Right atrium auricular region (tissue), 2 donors: ENCODE measurements at regions not wholly inside any gene's neighbourhood (a gene's known extent, or its start where the extent isn't known, plus 50 kb on each side); places are given as distances from the start of the nearest gene placed in this dataset.

Experiments used
- DNase-seq: peaks from one replicate; pipeline ENCODE4 v3.0.0-alpha.2; 2019; ENCODE audit warnings: low spot score
- H3K27ac ChIP-seq, 2 donors: fragments of 200-600 bp; sonication (generic); 1 replicate in 1 of 2; 2 replicates in 1 of 2; pipeline ENCODE4 v1.5.1; 2016 to 2019
- H3K27me3 ChIP-seq, 2 donors: fragments of 200-600 bp; sonication (generic); one replicate each; pipeline versions ENCODE4 v1.5.1 to v1.6.0; 2017 to 2019
- H3K36me3 ChIP-seq: fragments of 200-600 bp; sonication (generic); one replicate; pipeline ENCODE4 v1.5.1; 2016
- H3K4me1 ChIP-seq, 2 donors: fragments of 200-600 bp; sonication (generic); one replicate each; pipeline versions ENCODE4 v1.5.1 to v1.6.0; 2017 to 2019
- H3K4me3 ChIP-seq, 2 donors: fragments of 200-600 bp; sonication (generic); 1 replicate in 1 of 2; 2 replicates in 1 of 2; pipeline ENCODE4 v1.5.1; 2017 to 2019; ENCODE audit warnings: mild to moderate bottlenecking in 1 of 2, moderate library complexity in 1 of 2
- H3K9me3 ChIP-seq, 2 donors: fragments of 200-600 bp; sonication (generic); one replicate each; pipeline ENCODE4 v1.5.1; 2019
- TF ChIP-seq, protein P1 (sequence below), 2 donors: fragments of 200-600 bp; sonication (generic); IDR thresholded peaks; one replicate each; pipeline ENCODE4 v1.5.1; 2019; ENCODE audit warnings: antibody characterized with exemption in 2 of 2

DNA sequence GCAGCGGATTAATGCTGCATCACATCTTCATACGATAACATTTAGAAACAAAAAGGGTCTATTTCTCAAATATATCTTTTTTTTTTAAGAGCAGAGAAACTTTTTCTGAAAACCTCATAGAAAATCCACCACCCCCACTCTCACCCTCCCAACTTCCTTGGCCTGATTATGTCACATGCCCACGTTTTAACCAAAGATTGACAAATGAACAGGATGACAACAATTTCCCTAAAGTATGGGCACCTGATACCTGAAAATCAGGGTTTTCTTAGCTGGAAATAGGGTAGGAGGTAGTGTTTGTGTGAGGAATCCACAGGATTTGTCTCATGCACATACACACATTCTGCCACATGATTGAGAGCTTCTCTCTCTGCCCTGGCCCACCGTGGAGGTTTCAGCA lies 74.7 kb upstream of the MDM1 start:
- TF ChIP-seq, protein P1, sequence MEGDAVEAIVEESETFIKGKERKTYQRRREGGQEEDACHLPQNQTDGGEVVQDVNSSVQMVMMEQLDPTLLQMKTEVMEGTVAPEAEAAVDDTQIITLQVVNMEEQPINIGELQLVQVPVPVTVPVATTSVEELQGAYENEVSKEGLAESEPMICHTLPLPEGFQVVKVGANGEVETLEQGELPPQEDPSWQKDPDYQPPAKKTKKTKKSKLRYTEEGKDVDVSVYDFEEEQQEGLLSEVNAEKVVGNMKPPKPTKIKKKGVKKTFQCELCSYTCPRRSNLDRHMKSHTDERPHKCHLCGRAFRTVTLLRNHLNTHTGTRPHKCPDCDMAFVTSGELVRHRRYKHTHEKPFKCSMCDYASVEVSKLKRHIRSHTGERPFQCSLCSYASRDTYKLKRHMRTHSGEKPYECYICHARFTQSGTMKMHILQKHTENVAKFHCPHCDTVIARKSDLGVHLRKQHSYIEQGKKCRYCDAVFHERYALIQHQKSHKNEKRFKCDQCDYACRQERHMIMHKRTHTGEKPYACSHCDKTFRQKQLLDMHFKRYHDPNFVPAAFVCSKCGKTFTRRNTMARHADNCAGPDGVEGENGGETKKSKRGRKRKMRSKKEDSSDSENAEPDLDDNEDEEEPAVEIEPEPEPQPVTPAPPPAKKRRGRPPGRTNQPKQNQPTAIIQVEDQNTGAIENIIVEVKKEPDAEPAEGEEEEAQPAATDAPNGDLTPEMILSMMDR (IDR thresholded peaks at IDR 0.05) = no peak
- DNase-seq = no peak
- Histone ChIP-seq H3K27me3 (no peaks in the 10 kb centered on the region), H3K27ac (peak overlapping the region in 1 of 2 donors; percentile 87), H3K4me3 (no peak overlapping the region), H3K4me1 (peaks cover 0 to 26% of the 10 kb centered on the region in 2 donors), H3K9me3 (no peaks in the 10 kb centered on the region), H3K36me3 (no peaks in the 10 kb centered on the region)

GRCh38 chr12:68410018-68410660 lies 78.0 kb upstream of the MDM1 start:
- H3K36me3 ChIP-seq = no peaks in the 10 kb centered on the region
- H3K4me1 ChIP-seq = peaks cover 0 to 20% of the 10 kb centered on the region in 2 donors
- H3K27me3 ChIP-seq = no peaks in the 10 kb centered on the region
- no peaks in the 10 kb centered on the region for H3K9me3 ChIP-seq
- DNase-seq = no peak
- no peak overlapping the region for H3K27ac ChIP-seq
- TF ChIP-seq, protein P1 (IDR thresholded peaks at IDR 0.05) = no peak
- H3K4me3 ChIP-seq = no peak overlapping the region

DNA sequence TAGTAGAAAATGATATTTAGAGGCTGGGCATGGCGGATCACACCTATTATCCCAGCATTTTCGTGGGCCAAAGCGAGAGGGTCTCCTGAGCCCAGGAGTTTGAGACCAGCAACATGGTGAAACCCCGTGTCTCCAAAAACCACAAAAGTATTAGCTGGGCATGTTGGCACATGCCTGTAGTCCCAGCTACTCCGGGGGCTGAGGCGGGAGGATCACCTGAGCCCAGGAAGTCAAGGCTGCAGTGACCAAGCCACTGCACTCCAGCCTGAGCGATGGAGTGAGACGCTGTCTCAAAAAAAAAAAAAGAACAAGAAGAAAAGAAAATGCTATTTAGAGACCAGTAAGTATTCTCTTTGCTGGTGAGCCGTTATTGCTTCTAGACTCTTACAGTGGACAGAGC lies 79.2 kb upstream of the MDM1 start:
- Histone ChIP-seq H3K36me3 (no peaks in the 10 kb centered on the region), H3K9me3 (no peaks in the 10 kb centered on the region), H3K27ac (no peak overlapping the region), H3K27me3 (no peaks in the 10 kb centered on the region), H3K4me3 (no peak overlapping the region), H3K4me1 (peaks cover 0 to 8% of the 10 kb centered on the region in 2 donors)
- TF ChIP-seq, protein P1 (IDR thresholded peaks at IDR 0.05) = no peak
- DNase-seq = no peak

GRCh38 chr12:68414988-68415387 lies 82.8 kb upstream of the MDM1 start:
- DNase-seq = no peak
- Histone ChIP-seq H3K4me1 (peaks cover 0 to 4% of the 10 kb centered on the region in 2 donors), H3K27ac (no peak overlapping the region), H3K36me3 (no peaks in the 10 kb centered on the region), H3K9me3 (no peaks in the 10 kb centered on the region), H3K27me3 (no peaks in the 10 kb centered on the region), H3K4me3 (no peak overlapping the region)
- TF ChIP-seq, protein P1 (IDR thresholded peaks at IDR 0.05) = no peak

GRCh38 chr12:68416350-68416749 lies 84.2 kb upstream of the MDM1 start:
- no peaks in the 10 kb centered on the region for H3K27me3 ChIP-seq
- DNase-seq = no peak
- H3K4me3 ChIP-seq = no peak overlapping the region
- peaks cover 0 to 4% of the 10 kb centered on the region in 2 donors for H3K4me1 ChIP-seq
- H3K36me3 ChIP-seq = no peaks in the 10 kb centered on the region
- H3K9me3 ChIP-seq = no peaks in the 10 kb centered on the region
- H3K27ac ChIP-seq = no peak overlapping the region
- TF ChIP-seq, protein P1 (IDR thresholded peaks at IDR 0.05) = no peak

GRCh38 chr12:68416826-68417225 lies 84.7 kb upstream of the MDM1 start:
- H3K4me3 ChIP-seq = no peak overlapping the region
- H3K36me3 ChIP-seq = no peaks in the 10 kb centered on the region
- no peak overlapping the region for H3K27ac ChIP-seq
- no peak for DNase-seq
- H3K27me3 ChIP-seq = no peaks in the 10 kb centered on the region
- no peaks in the 10 kb centered on the region for H3K9me3 ChIP-seq
- TF ChIP-seq, protein P1 (IDR thresholded peaks at IDR 0.05) = no peak
- H3K4me1 ChIP-seq = peaks cover 0 to 4% of the 10 kb centered on the region in 2 donors
